Activated CD4-positive, alpha-beta T cell treated with anti-CD3 and anti-CD28 coated beads, Interleukin-2, amount 50 U/mL, for 1 hour (primary cell): ENCODE measurements at regions not wholly inside any gene's neighbourhood (a gene's known extent, or its start where the extent isn't known, plus 50 kb on each side); places are given as distances from the start of the nearest gene placed in this dataset.

Experiments
- DNase-seq: peaks from one replicate; pipeline ENCODE4 v3.0.0-alpha.2; 2020

- DNase-seq: no peak
Observed at GRCh38 chr16:86377251-86378022, 132.9 kb upstream of the FOXF1 start.

- DNase-seq: no peak
Observed at GRCh38 chr16:86378128-86378527, 132.2 kb upstream of the FOXF1 start.

- DNase-seq: no peak
Observed at GRCh38 chr16:86378831-86379504, 131.4 kb upstream of the FOXF1 start.

- no peak for DNase-seq
Observed at GRCh38 chr16:86379505-86379846, 130.9 kb upstream of the FOXF1 start.

GRCh38 chr16:86380030-86380429 is 130.3 kb upstream of the FOXF1 start:
- DNase-seq: no peak

GRCh38 chr16:86381491-86381890 is 128.8 kb upstream of the FOXF1 start:
- no peak for DNase-seq

GRCh38 chr16:86382067-86382773 is 128.1 kb upstream of the FOXF1 start:
- DNase-seq: no peak

- no peak for DNase-seq
Observed at GRCh38 chr16:86382774-86383407, 127.4 kb upstream of the FOXF1 start.

GRCh38 chr16:86383488-86384262 is 126.7 kb upstream of the FOXF1 start:
- DNase-seq: no peak

- DNase-seq: no peak
Observed at GRCh38 chr16:86384263-86384649, 126.1 kb upstream of the FOXF1 start.

GRCh38 chr16:86384980-86385379 is 125.3 kb upstream of the FOXF1 start:
- DNase-seq: no peak

- no peak for DNase-seq
Observed at GRCh38 chr16:86387468-86388440, 122.6 kb upstream of the FOXF1 start.

- no peak for DNase-seq
Observed at GRCh38 chr16:86388976-86389375, 121.4 kb upstream of the FOXF1 start.

- no peak for DNase-seq
Observed at GRCh38 chr16:86389566-86390328, 120.6 kb upstream of the FOXF1 start.

GRCh38 chr16:86390335-86390734 is 120.0 kb upstream of the FOXF1 start:
- DNase-seq: no peak

GRCh38 chr16:86391486-86391885 is 118.8 kb upstream of the FOXF1 start:
- DNase-seq: no peak

GRCh38 chr16:86391984-86392383 is 118.3 kb upstream of the FOXF1 start:
- no peak for DNase-seq

GRCh38 chr16:86392436-86393152 is 117.7 kb upstream of the FOXF1 start:
- no peak for DNase-seq

- DNase-seq: no peak
Observed at GRCh38 chr16:86393907-86394626, 116.3 kb upstream of the FOXF1 start.
